Hepatocyte (in vitro differentiated cells): ENCODE measurements at regions not wholly inside any gene's neighbourhood (a gene's known extent, or its start where the extent isn't known, plus 50 kb on each side); places are given as distances from the start of the nearest gene placed in this dataset.

Experiments
- EZH2 ChIP-seq: fragments of 200-600 bp; sonication (generic); IDR thresholded peaks from 2 replicates; pipeline ENCODE4 v1.6.1; 2016; ENCODE audit warnings: antibody characterized with exemption, mild to moderate bottlenecking, borderline replicate concordance
- TF ChIP-seq, protein P1 (sequence below): fragments of 200-600 bp; sonication (generic); IDR thresholded peaks from 2 replicates; pipeline ENCODE4 v1.5.1; 2016; ENCODE audit warnings: antibody characterized with exemption, mild to moderate bottlenecking; ENCODE audit not compliant: poor library complexity

DNA sequence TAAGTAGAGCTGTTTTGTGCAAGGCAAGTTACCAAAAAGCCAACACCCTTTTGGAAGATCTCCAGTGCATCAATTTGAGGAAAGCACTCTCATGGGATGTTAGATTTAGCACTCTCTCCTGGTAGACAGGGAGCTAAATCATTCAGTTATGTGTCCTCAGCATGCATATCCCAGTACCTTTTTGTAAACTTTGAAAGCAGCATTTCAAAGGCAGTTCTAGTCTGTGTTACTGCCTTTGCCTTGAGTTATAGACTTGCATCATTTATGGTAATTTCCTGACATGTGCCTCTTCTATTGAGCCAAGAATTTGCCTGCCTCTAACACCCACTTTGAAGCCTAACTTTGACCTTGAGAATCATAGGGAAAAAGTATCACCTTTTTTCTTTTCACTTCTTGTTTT is 120.6 kb downstream of the KIF4B start:
- TF ChIP-seq, protein P1, sequence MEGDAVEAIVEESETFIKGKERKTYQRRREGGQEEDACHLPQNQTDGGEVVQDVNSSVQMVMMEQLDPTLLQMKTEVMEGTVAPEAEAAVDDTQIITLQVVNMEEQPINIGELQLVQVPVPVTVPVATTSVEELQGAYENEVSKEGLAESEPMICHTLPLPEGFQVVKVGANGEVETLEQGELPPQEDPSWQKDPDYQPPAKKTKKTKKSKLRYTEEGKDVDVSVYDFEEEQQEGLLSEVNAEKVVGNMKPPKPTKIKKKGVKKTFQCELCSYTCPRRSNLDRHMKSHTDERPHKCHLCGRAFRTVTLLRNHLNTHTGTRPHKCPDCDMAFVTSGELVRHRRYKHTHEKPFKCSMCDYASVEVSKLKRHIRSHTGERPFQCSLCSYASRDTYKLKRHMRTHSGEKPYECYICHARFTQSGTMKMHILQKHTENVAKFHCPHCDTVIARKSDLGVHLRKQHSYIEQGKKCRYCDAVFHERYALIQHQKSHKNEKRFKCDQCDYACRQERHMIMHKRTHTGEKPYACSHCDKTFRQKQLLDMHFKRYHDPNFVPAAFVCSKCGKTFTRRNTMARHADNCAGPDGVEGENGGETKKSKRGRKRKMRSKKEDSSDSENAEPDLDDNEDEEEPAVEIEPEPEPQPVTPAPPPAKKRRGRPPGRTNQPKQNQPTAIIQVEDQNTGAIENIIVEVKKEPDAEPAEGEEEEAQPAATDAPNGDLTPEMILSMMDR, result no peak
- no peak for TF ChIP-seq EZH2
